HepG2 (cell line): ENCODE measurements at regions not wholly inside any gene's neighbourhood (a gene's known extent, or its start where the extent isn't known, plus 50 kb on each side); places are given as distances from the start of the nearest gene placed in this dataset.

Experiments used
- ATAC-seq: fragments of 200-7000 bp; cut with Tn5 transposase; 3 replicates; pipeline ENCODE4 v1.9.1; 2020; ENCODE audit warnings: mild to moderate bottlenecking, moderate library complexity
- BruUV-seq: library from RNA; stranded (reverse); fragments of 400-500 nt; replicated peaks from 2 replicates; lab custom pipeline; 2021; lab: Mats Ljungman, UMichigan
- CTCF ChIA-PET: fragments of 300-600 bp; formaldehyde crosslinking; extraction: SDS; loops from one replicate; lab custom pipeline; 2021; ENCODE audit warnings: low total read pairs, inconsistent platforms, low intra/inter-chr PET ratio; lab: Yijun Ruan, JAX
- POLR2A ChIA-PET: fragments of 350-600 bp; sonication (Branson Sonifier 250); formaldehyde crosslinking; loops from one replicate; lab custom pipeline; 2020; ENCODE audit warnings: antibody characterized with exemption, inconsistent platforms; lab: Yijun Ruan, JAX
- DNase-seq: peaks from one replicate; pipeline ENCODE4 v3.0.0-alpha.2; 2015; ENCODE audit warnings: low spot score
- FAIRE-seq: peaks from 3 replicates; lab custom pipeline; 2011; peaks lifted over from hg19 to GRCh38; lab: Jason Lieb, UNC
- H2AFZ ChIP-seq: one replicate; pipeline ENCODE4 v1.6.1; 2011; ENCODE audit warnings: low read length, inconsistent platforms
- H3K27ac ChIP-seq: fragments of 300-600 bp; 3 replicates; pipeline ENCODE4 v1.8.0; 2011; ENCODE audit warnings: mixed run types, mild to moderate bottlenecking, mixed read lengths, low read length, inconsistent platforms; ENCODE audit not compliant: insufficient read depth; ENCODE audit errors: extremely low read length
- H3K27me3 ChIP-seq, 2 experiments: fragments of 200-600 bp in 1 of 2; 2 replicates in 1 of 2; 3 replicates in 1 of 2; pipeline versions ENCODE4 v1.6.0 to v1.8.0; 2011; ENCODE audit warnings: low read length in 2 of 2, mild to moderate bottlenecking in 2 of 2, moderate library complexity in 2 of 2, inconsistent platforms in 1 of 2; ENCODE audit not compliant: insufficient read depth in 2 of 2, control insufficient read depth in 1 of 2
- H3K36me3 ChIP-seq, 2 experiments: fragments of 200-600 bp in 1 of 2; replicated peaks in 1 of 2; 2 replicates in 1 of 2; 3 replicates in 1 of 2; pipeline versions ENCODE4 v1.5.1 to v1.8.0; 2011; ENCODE audit warnings: low read length in 2 of 2, inconsistent platforms in 1 of 2; ENCODE audit not compliant: insufficient read depth in 2 of 2, control insufficient read depth in 1 of 2
- H3K4me1 ChIP-seq: 2 replicates; pipeline ENCODE4 v1.5.1; 2012; ENCODE audit warnings: low read length, inconsistent platforms; ENCODE audit not compliant: insufficient read depth
- H3K4me2 ChIP-seq: 2 replicates; pipeline ENCODE4 v1.6.0; 2011; ENCODE audit warnings: low read depth, low read length, inconsistent platforms
- H3K4me3 ChIP-seq, 3 experiments: fragments of 200-600 bp in 1 of 3; sonication (generic), shearing (Covaris generic) in 1 of 3; replicated peaks in 1 of 3; 2 replicates each; pipeline ENCODE4 v1.5.1; 2011 to 2016; ENCODE audit warnings: low read length in 3 of 3, inconsistent platforms in 2 of 3, low read depth in 2 of 3, mild to moderate bottlenecking in 2 of 3, control low read depth in 1 of 3, mixed read lengths in 1 of 3; ENCODE audit not compliant: insufficient read depth in 1 of 3
- H3K79me2 ChIP-seq: one replicate; pipeline ENCODE4 v1.6.1; 2011; ENCODE audit warnings: low read length, inconsistent platforms; ENCODE audit not compliant: insufficient read depth
- H3K9ac ChIP-seq: 2 replicates; pipeline ENCODE4 v1.6.0; 2011; ENCODE audit warnings: mild to moderate bottlenecking, low read depth, low read length, inconsistent platforms; ENCODE audit not compliant: insufficient read depth
- H3K9me3 ChIP-seq: 2 replicates; pipeline ENCODE4 v1.5.1; 2012; ENCODE audit warnings: mild to moderate bottlenecking, low read length
- H4K20me1 ChIP-seq: 2 replicates; pipeline ENCODE4 v1.6.0; 2011; ENCODE audit warnings: inconsistent platforms, mild to moderate bottlenecking, low read length, moderate library complexity; ENCODE audit not compliant: insufficient read depth
- ATM ChIP-seq: fragments of 450-650 bp; IDR thresholded peaks from 2 replicates; pipeline ENCODE4 v1.7.1; 2017; ENCODE audit warnings: mild to moderate bottlenecking, borderline replicate concordance
- E2F1 ChIP-seq: sonication (generic); formaldehyde crosslinking; IDR thresholded peaks from 2 replicates; pipeline ENCODE4 v1.5.0; 2020; ENCODE audit warnings: missing genetic modification reagents
- GATA4 ChIP-seq: sonication (generic); IDR thresholded peaks from 2 replicates; pipeline ENCODE4 v1.6.1; 2016; ENCODE audit warnings: antibody characterized with exemption, low read depth, borderline replicate concordance
- HNF4A ChIP-seq: sonication (generic); formaldehyde crosslinking; IDR thresholded peaks from 2 replicates; pipeline ENCODE4 v1.4.0; 2020; ENCODE audit warnings: missing genetic modification reagents
- HNF4G ChIP-seq, 2 experiments: sonication (generic) in 1 of 2; formaldehyde crosslinking in 1 of 2; IDR thresholded peaks; 2 replicates each; pipeline versions ENCODE4 v1.4.0 to v1.6.1; 2011 to 2020; ENCODE audit warnings: borderline replicate concordance in 2 of 2, low read depth in 2 of 2, mild to moderate bottlenecking in 2 of 2, low read length in 1 of 2, missing genetic modification reagents in 1 of 2, moderate library complexity in 1 of 2
- MBD4 ChIP-seq: IDR thresholded peaks from 2 replicates; pipeline ENCODE4 v1.6.1; 2012; ENCODE audit warnings: low read length, inconsistent platforms, borderline replicate concordance
- PHF21A ChIP-seq: sonication (generic); formaldehyde crosslinking; IDR thresholded peaks from 2 replicates; pipeline ENCODE4 v1.5.0; 2020; ENCODE audit warnings: mild to moderate bottlenecking, missing genetic modification reagents
- REPIN1 ChIP-seq: sonication (generic); formaldehyde crosslinking; IDR thresholded peaks from 2 replicates; pipeline ENCODE4 v1.8.0; 2022; ENCODE audit warnings: missing genetic modification reagents, low read depth, mild to moderate bottlenecking, borderline replicate concordance
- ZFP62 ChIP-seq: sonication (generic); formaldehyde crosslinking; IDR thresholded peaks from 2 replicates; pipeline ENCODE4 v1.4.0; 2020; ENCODE audit warnings: missing genetic modification reagents
- ZNF160 ChIP-seq: sonication (generic); formaldehyde crosslinking; IDR thresholded peaks from 2 replicates; pipeline ENCODE4 v1.8.0; 2022; ENCODE audit warnings: mild to moderate bottlenecking, inconsistent platforms, missing genetic modification reagents
- ZNF263 ChIP-seq: sonication (generic); formaldehyde crosslinking; IDR thresholded peaks from 2 replicates; pipeline ENCODE4 v1.4.0; 2020; ENCODE audit warnings: missing genetic modification reagents
- ZNF83 ChIP-seq: sonication (generic); formaldehyde crosslinking; IDR thresholded peaks from 2 replicates; pipeline ENCODE4 v1.4.0; 2020; ENCODE audit warnings: missing genetic modification reagents, mild to moderate bottlenecking, borderline replicate concordance
- WGBS: methylation state at CpG from one replicate; pipeline ENCODE4 v1.1.6; 2017; ENCODE audit warnings: low lambda C conversion rate; 5-methylcytosine and 5-hydroxymethylcytosine counted together
- in situ Hi-C: cut with HindIII; loops from 2 replicates; pipeline ENCODE4 v1.10.0; 2017; ENCODE audit warnings: low pct_unique_long_range_greater_than_20kb; ENCODE audit not compliant: extremely low pct_ligation_motif_present
- intact Hi-C: fragments of 100-400 bp; cut with micrococcal nuclease; formaldehyde crosslinking; loops from one replicate; pipeline ENCODE4 v1.10.0; 2022; ENCODE audit not compliant: unreplicated experiment

DNA sequence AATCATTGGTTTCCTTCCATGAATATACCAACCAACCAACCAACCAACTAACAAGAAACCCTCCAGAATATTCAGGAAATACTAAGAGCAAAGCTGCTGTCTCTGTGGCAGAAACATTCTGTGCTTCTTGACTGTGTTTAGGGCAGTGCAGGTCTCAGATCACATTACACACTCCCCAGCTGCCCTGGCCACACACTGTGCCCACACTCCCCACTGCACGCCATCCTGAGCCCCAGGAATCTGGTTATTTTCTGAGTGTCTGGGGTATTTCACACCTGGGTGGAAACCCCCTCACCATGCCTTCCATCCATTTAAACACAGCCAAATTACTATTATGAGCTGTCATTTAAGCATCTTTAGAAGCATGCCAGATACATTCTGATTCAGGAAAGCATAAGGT, 183.7 kb upstream of the ANK3 start:
- Histone ChIP-seq H3K79me2 (no peaks in the 10 kb centered on the region), H3K9ac (no peak overlapping the region), H2AFZ (no peak overlapping the region), H3K36me3 (no peaks in the 10 kb centered on the region), H3K4me1 (no peaks in the 10 kb centered on the region), H3K27ac (no peak overlapping the region), H3K4me3 (no peak overlapping the region), H4K20me1 (no peaks in the 10 kb centered on the region), H3K27me3 (0 out of 5 replicates have a peak, but pooled peaks cover 0 to 3% of the 10 kb centered on the region in 2 experiments), H3K9me3 (no peaks in the 10 kb centered on the region), H3K4me2 (no peak overlapping the region)
- DNase-seq (no peak), ATAC-seq (no peak), FAIRE-seq (no peak)
- ChIA-PET POLR2A (no interaction called here), CTCF (no interaction called here)
- 71% methylated on average over 1 of the region's 1 CpG for WGBS
- TF ChIP-seq ZFP62 (CRISPR knock-in tag) (no peak), MBD4 (no peak), ZNF160 (no peak), ZNF83 (no peak), ATM (no peak), REPIN1 (CRISPR knock-in tag) (no peak), PHF21A (CRISPR knock-in tag) (no peak), GATA4 (no peak)
- in situ Hi-C loops: no loop called here
- intact Hi-C loops: no loop called here
- BruUV-seq: no TSS peak

GRCh38 chr10:60572511-60573194, 183.0 kb upstream of the ANK3 start:
- FAIRE-seq: no peak
- H3K9ac ChIP-seq: no peak overlapping the region

More at GRCh38 chr10:60572511-60573194, 183.0 kb upstream of the ANK3 start:
- Histone ChIP-seq H3K79me2 (no peaks in the 10 kb centered on the region), H2AFZ (no peak overlapping the region), H3K9me3 (no peaks in the 10 kb centered on the region), H3K27me3 (0 out of 5 replicates have a peak, but pooled peaks cover 0 to 3% of the 10 kb centered on the region in 2 experiments), H3K27ac (no peak overlapping the region), H3K4me2 (peak overlapping the region; percentile 32; the same call in 1 of the 2 replicates), H3K4me1 (no peaks in the 10 kb centered on the region), H4K20me1 (no peaks in the 10 kb centered on the region), H3K4me3 (no peak overlapping the region), H3K36me3 (no peaks in the 10 kb centered on the region)
- TF ChIP-seq ZNF263 (CRISPR knock-in tag) (peak; percentile 55; the same call in 1 of the 2 replicates), HNF4G (IDR thresholded peaks at IDR 0.05; ENCODE audit: borderline replicate concordance, low read depth, low read length) (peak; percentile 24; the same call in 1 of the 2 replicates), HNF4G (CRISPR knock-in tag; IDR thresholded peaks at IDR 0.05; ENCODE audit: borderline replicate concordance, low read depth) (no peak), HNF4A (peak; percentile 50; the same call in 1 of the 2 replicates), E2F1 (CRISPR knock-in tag) (no peak)
- in situ Hi-C loops: no loop called here
- ATAC-seq (peak; percentile 81), DNase-seq (peak; percentile 12)
- BruUV-seq: no TSS peak
- 0% methylated on average over 12 of the region's 12 CpGs for WGBS
- ChIA-PET POLR2A (no interaction called here), CTCF (no interaction called here)
- intact Hi-C loops: no loop called here
